ENCODE measurements at regions not wholly inside any gene's neighbourhood (a gene's known extent, or its start where the extent isn't known, plus 50 kb on each side); places are given as distances from the start of the nearest gene placed in this dataset.

DNA sequence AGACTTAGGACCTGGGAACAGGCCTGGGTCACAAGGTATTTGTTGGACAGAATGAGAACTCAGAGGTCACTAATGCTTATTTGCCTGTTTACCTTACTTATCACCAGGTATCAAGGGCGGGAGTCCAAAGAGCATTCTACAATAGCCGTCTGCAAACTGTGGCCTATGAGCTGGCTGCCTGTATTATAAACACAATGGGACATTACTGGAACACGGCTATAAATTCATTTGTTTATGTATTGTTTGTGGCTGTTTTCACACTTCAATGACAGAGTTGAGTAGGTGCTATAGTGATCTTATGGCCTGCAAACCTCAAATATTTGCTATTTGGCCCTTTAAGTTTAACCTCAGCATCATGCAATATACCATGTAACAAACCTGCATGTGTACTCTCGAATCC lies 76.6 kb upstream of the ASTN2 start:
- no peak overlapping the region for H3K4me3 ChIP-seq (ENCODE audit: control insufficient read depth in 2 of 3, extremely low read depth in 1 of 3, insufficient read depth in 2 of 3, low read depth in 1 of 3, low read length in 3 of 3)
- no peaks in the 10 kb centered on the region for H4K20me1 ChIP-seq (ENCODE audit: control insufficient read depth, extremely low read depth, insufficient read depth, low read length)
- DNase-seq (ENCODE audit: low read depth, low spot score) (no peak), FAIRE-seq (no peak)
- no peaks in the 10 kb centered on the region for H3K9me3 ChIP-seq (ENCODE audit: control insufficient read depth, low read depth, low read length)
- H3K9ac ChIP-seq (ENCODE audit: control insufficient read depth, extremely low read depth, insufficient read depth, low read length), result no peak overlapping the region
- no peak overlapping the region for H2AFZ ChIP-seq (ENCODE audit: control insufficient read depth, low read length)
- H3K36me3 ChIP-seq (ENCODE audit: control insufficient read depth in 2 of 2, extremely low read depth in 1 of 2, insufficient read depth in 2 of 2, low read length in 2 of 2), result no peaks in the 10 kb centered on the region
- no peaks in the 10 kb centered on the region for H3K9me1 ChIP-seq (ENCODE audit: control insufficient read depth, extremely low read depth, insufficient read depth, low read length)
- dilution Hi-C loops (cut with MboI; ENCODE audit: extremely low pct_ligation_motif_present, low sequenced_read_pairs), result no loop called here
- TF ChIP-seq, protein P1, sequence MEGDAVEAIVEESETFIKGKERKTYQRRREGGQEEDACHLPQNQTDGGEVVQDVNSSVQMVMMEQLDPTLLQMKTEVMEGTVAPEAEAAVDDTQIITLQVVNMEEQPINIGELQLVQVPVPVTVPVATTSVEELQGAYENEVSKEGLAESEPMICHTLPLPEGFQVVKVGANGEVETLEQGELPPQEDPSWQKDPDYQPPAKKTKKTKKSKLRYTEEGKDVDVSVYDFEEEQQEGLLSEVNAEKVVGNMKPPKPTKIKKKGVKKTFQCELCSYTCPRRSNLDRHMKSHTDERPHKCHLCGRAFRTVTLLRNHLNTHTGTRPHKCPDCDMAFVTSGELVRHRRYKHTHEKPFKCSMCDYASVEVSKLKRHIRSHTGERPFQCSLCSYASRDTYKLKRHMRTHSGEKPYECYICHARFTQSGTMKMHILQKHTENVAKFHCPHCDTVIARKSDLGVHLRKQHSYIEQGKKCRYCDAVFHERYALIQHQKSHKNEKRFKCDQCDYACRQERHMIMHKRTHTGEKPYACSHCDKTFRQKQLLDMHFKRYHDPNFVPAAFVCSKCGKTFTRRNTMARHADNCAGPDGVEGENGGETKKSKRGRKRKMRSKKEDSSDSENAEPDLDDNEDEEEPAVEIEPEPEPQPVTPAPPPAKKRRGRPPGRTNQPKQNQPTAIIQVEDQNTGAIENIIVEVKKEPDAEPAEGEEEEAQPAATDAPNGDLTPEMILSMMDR (optimal IDR thresholded peaks at IDR 0.05 in 1 of 3, IDR thresholded peaks at IDR 0.05 in 1 of 3, conservative IDR thresholded peaks at IDR 0.05 in 1 of 3; ENCODE audit: extremely low read depth in 1 of 3, insufficient read depth in 2 of 3, low read length in 3 of 3), result no peak
- TF ChIP-seq EZH2 (IDR thresholded peaks at IDR 0.05; ENCODE audit: low read length), result no peak
- no peaks in the 10 kb centered on the region for H3K79me2 ChIP-seq (ENCODE audit: control insufficient read depth, insufficient read depth, low read length)
- H3K4me2 ChIP-seq (ENCODE audit: control insufficient read depth, extremely low read depth, insufficient read depth, low read depth, low read length), result no peak overlapping the region
- no peaks in the 10 kb centered on the region for H3K4me1 ChIP-seq (ENCODE audit: control insufficient read depth, extremely low read depth, insufficient read depth, low read length)
- H3K27me3 ChIP-seq (ENCODE audit: control insufficient read depth, extremely low read depth, insufficient read depth, low read length), result no peaks in the 10 kb centered on the region
- H3K27ac ChIP-seq (ENCODE audit: control insufficient read depth, insufficient read depth, low read length), result no peak overlapping the region

DNA sequence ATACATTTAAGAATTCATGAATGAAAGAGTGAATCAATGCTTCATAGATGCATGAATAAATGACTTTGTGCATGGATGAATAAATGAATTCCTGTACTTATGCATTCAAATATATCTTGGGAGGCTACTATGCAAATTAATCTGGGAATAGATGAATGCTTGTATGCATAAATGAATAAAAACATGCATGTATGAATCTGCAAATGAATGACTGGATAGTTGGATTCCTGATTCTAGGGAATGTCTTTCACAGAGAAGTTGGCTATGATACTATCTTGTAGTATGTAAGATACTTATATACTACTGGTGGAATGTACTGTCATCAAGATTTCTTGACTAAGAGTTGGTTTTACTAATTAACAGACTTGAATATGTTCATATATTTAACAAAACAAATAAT lies 75.3 kb upstream of the ASTN2 start:
- H3K79me2 ChIP-seq (ENCODE audit: control insufficient read depth, insufficient read depth, low read length), result no peaks in the 10 kb centered on the region
- no peak overlapping the region for H3K9ac ChIP-seq (ENCODE audit: control insufficient read depth, extremely low read depth, insufficient read depth, low read length)
- H3K9me1 ChIP-seq (ENCODE audit: control insufficient read depth, extremely low read depth, insufficient read depth, low read length), result no peaks in the 10 kb centered on the region
- no peaks in the 10 kb centered on the region for H4K20me1 ChIP-seq (ENCODE audit: control insufficient read depth, extremely low read depth, insufficient read depth, low read length)
- H3K4me3 ChIP-seq (ENCODE audit: control insufficient read depth in 2 of 3, extremely low read depth in 1 of 3, insufficient read depth in 2 of 3, low read depth in 1 of 3, low read length in 3 of 3), result no peak overlapping the region
- no peak overlapping the region for H3K4me2 ChIP-seq (ENCODE audit: control insufficient read depth, extremely low read depth, insufficient read depth, low read depth, low read length)
- H3K27me3 ChIP-seq (ENCODE audit: control insufficient read depth, extremely low read depth, insufficient read depth, low read length), result no peaks in the 10 kb centered on the region
- DNase-seq (ENCODE audit: low read depth, low spot score), result no peak
- no peak for FAIRE-seq
- no peaks in the 10 kb centered on the region for H3K36me3 ChIP-seq (ENCODE audit: control insufficient read depth in 2 of 2, extremely low read depth in 1 of 2, insufficient read depth in 2 of 2, low read length in 2 of 2)
- no peak overlapping the region for H2AFZ ChIP-seq (ENCODE audit: control insufficient read depth, low read length)
- H3K9me3 ChIP-seq (ENCODE audit: control insufficient read depth, low read depth, low read length), result no peaks in the 10 kb centered on the region
- no peak for TF ChIP-seq EZH2 (IDR thresholded peaks at IDR 0.05; ENCODE audit: low read length)
- TF ChIP-seq, protein P1 (optimal IDR thresholded peaks at IDR 0.05 in 1 of 3, IDR thresholded peaks at IDR 0.05 in 1 of 3, conservative IDR thresholded peaks at IDR 0.05 in 1 of 3; ENCODE audit: extremely low read depth in 1 of 3, insufficient read depth in 2 of 3, low read length in 3 of 3), result no peak
- H3K4me1 ChIP-seq (ENCODE audit: control insufficient read depth, extremely low read depth, insufficient read depth, low read length), result no peaks in the 10 kb centered on the region
- dilution Hi-C loops (cut with MboI; ENCODE audit: extremely low pct_ligation_motif_present, low sequenced_read_pairs), result no loop called here
- H3K27ac ChIP-seq (ENCODE audit: control insufficient read depth, insufficient read depth, low read length), result no peak overlapping the region

Data from keratinocyte (primary cell).